ENCODE measurements at regions not wholly inside any gene's neighbourhood (a gene's known extent, or its start where the extent isn't known, plus 50 kb on each side); places are given as distances from the start of the nearest gene placed in this dataset.
"Not testable (repeated sequence)": the region's sequence is repeated elsewhere in the genome, so short reads cannot be mapped to it uniquely, and the experiment has no call there.

DNA sequence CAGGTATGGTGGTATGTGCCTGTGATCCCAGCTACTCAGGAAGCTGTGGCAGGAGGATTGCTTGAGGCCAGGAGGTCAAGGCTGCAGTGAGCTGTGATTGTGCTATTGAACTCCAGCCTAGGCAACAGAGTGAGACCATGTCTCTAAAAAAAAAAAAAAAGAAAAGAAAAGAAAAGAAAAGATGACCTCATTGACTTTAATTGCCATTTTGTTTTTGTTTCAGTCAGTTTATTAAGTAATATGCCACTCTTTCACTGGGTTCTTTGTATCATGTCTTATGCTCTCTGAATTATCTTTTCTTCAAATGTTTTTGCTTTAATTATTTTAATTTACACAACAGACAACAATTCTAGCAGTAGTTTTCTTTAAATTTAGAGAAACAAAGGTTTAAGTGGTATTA, 293.8 kb downstream of the TSHZ3 start:
- in situ Hi-C loops (cut with MboI; ENCODE audit: low sequenced_read_pairs) = no loop called here
- no peaks in the 10 kb centered on the region for H3K36me3 ChIP-seq (replicated peaks)
- H3K9me3 ChIP-seq = no peaks in the 10 kb centered on the region
- no peak for DNase-seq (ENCODE audit: low spot score in 2 of 2)
- H3K27me3 ChIP-seq (ENCODE audit: low read depth) = no peaks in the 10 kb centered on the region
- no peak overlapping the region for H3K4me3 ChIP-seq
- H3K4me1 ChIP-seq = peaks cover 12% of the 10 kb centered on the region

DNA sequence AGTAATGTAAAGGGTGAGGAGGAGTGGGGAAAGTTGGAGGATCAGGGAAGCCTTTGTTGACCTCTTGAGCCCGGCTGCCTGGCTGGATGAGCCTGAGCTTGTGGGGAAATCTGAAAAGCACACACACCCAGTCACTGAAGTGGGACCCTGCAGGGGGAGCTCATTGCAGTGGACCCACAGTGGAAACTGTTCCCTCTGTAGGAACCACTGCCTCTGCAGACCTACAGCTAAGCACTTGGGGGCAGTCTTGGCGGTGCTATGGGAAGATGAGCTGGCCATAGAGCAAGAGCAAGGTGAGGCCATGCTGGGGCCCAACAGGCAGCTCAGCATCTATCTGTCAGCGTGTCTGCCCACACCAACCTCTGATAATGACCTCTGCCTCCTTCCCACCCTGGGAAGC, 294.8 kb downstream of the TSHZ3 start:
- peak; percentile 21 to 65 for DNase-seq (ENCODE audit: low spot score in 2 of 2)
- Histone ChIP-seq H3K4me3 (no peak overlapping the region), H3K27me3 (ENCODE audit: low read depth) (no peaks in the 10 kb centered on the region), H3K36me3 (replicated peaks) (no peaks in the 10 kb centered on the region), H3K9me3 (no peaks in the 10 kb centered on the region), H3K4me1 (peaks cover 7% of the 10 kb centered on the region)
- in situ Hi-C loops (cut with MboI; ENCODE audit: low sequenced_read_pairs) = no loop called here

DNA sequence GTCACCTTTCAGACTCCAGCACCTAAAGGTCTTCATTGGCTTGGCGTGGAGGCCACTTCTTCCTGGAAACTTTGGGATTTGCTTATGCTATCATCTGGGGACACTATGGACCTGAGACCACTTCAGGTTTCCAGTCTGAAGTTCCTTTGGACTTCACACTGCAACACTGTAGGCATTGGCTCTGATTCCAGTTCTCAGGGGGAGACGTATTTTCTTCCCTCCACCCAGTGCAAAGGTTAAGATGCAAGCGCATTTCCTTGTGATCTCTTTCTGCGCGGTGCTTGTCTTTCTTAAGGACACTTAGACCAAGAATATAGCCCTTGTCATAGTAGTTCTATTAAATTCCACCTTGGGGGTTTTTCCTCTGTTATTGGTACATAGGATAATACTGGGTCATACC, 299.8 kb downstream of the TSHZ3 start:
- Histone ChIP-seq H3K27me3 (ENCODE audit: low read depth) (no peaks in the 10 kb centered on the region), H3K4me3 (no peak overlapping the region), H3K4me1 (no peaks in the 10 kb centered on the region), H3K9me3 (no peaks in the 10 kb centered on the region), H3K36me3 (replicated peaks) (no peaks in the 10 kb centered on the region)
- in situ Hi-C loops (cut with MboI; ENCODE audit: low sequenced_read_pairs) = no loop called here
- DNase-seq (ENCODE audit: low spot score in 2 of 2) = no peak

DNA sequence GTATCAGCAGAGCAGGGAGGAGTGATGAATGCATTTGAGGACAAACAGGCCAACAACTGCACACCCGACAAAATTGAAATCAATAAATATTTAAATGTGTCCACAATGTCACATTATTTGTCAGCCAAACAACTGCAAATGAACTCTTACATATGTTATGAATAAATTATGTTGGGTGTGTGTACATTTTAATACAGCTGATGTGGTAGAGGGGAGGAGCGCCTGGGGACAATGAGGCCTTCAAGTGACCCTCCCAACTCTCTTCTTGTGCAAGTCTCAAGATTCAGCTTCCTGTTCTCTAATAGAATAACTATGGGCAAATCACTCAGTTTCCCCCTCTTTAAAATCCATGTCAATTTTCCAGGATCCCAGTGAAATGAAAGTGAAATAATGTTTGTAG, 303.2 kb downstream of the TSHZ3 start:
- DNase-seq (ENCODE audit: low spot score in 2 of 2) = no peak
- in situ Hi-C loops (cut with MboI; ENCODE audit: low sequenced_read_pairs) = no loop called here
- H3K9me3 ChIP-seq = no peaks in the 10 kb centered on the region
- H3K4me1 ChIP-seq = no peaks in the 10 kb centered on the region
- peaks cover 3% of the 10 kb centered on the region; the same call in 1 of the 2 replicates for H3K27me3 ChIP-seq (ENCODE audit: low read depth)
- no peak overlapping the region for H3K4me3 ChIP-seq
- H3K36me3 ChIP-seq (replicated peaks) = no peaks in the 10 kb centered on the region

DNA sequence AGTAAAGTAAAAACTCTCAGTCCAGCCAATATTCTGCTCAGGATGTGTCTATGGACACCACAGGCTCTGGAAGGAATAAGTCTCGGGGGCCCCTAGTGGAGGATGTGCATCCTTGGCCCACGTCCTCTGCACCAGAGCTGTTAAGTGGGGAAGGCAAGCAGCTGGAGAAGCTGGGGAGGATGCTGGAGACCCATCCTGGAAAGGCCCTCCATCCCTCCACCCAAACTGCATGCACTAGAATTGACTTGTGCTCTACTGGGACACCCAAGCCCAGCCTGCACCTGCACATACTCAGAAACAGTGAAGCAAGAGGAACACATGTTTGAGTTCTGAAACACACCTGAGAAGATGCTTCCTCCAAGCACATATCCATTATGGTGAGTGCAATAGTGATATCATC, 307.8 kb downstream of the TSHZ3 start:
- H3K36me3 ChIP-seq (replicated peaks) = no peaks in the 10 kb centered on the region
- no peak overlapping the region for H3K4me3 ChIP-seq
- H3K4me1 ChIP-seq = no peaks in the 10 kb centered on the region
- H3K27me3 ChIP-seq (ENCODE audit: low read depth) = peaks cover 3% of the 10 kb centered on the region; the same call in 1 of the 2 replicates
- no peak for DNase-seq (ENCODE audit: low spot score in 2 of 2)
- in situ Hi-C loops (cut with MboI; ENCODE audit: low sequenced_read_pairs) = no loop called here
- H3K9me3 ChIP-seq = no peaks in the 10 kb centered on the region

DNA sequence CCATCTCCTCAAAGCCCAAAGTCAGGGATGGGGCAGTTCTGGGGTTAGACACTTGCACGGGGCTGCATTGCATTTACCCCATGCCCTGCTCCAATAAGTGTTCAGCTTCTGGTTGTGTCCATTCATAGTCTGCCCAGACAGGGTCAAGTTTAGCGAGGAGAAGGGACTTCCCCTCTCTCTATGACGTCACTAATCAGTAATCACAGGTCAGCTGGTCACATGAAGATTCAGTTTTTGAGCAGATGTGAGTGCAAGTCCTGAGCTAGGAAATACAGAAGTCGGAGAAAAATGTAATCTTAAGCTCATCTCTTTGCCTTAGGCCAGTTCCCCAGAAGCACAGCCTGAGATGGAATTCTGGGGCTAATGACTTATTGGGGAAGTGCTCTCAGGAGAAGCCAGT, 310.1 kb downstream of the TSHZ3 start:
- in situ Hi-C loops (cut with MboI; ENCODE audit: low sequenced_read_pairs) = no loop called here
- Histone ChIP-seq H3K4me1 (no peaks in the 10 kb centered on the region), H3K9me3 (no peaks in the 10 kb centered on the region), H3K4me3 (no peak overlapping the region), H3K27me3 (ENCODE audit: low read depth) (peaks cover 3% of the 10 kb centered on the region; the same call in 1 of the 2 replicates), H3K36me3 (replicated peaks) (no peaks in the 10 kb centered on the region)
- DNase-seq (ENCODE audit: low spot score in 2 of 2) = no peak

DNA sequence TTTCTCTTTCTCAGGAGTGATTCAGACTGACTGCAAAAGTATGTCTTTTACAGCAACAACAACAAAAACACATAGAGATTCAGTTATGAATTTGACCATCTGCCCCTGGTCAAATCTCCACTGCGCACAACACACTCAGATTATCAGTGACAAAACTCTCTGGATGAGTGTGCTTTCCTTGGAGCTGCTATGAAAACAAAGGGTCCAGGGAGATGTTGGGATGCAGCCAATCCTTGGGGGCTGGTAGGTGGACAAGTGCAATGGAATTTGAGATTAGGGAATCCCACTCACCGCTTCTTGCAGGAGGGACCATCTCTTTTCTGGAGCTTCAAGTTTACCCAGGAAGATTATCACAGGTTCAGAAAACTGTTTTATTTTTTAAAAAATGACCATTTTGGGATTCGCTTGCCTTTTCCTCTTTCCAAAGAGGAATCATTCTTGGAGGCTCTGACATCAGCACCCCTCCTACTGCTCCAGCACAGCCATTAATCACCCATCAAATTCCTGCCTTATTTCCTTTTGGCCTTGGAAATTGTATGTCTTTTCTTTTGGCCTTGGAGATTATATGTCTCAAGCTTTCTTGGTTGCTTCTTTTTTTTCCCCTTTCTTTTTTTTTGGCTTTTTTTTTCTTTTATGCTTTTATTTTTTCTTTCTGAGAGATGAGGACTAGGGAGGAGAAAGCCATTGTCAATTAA, 311.8 kb downstream of the TSHZ3 start:
- Histone ChIP-seq H3K4me3 (no peak overlapping the region), H3K9me3 (no peaks in the 10 kb centered on the region), H3K4me1 (no peaks in the 10 kb centered on the region), H3K27me3 (ENCODE audit: low read depth) (0 out of 2 replicates have a peak, but pooled peaks cover 3% of the 10 kb centered on the region), H3K36me3 (replicated peaks) (no peaks in the 10 kb centered on the region)
- no peak for DNase-seq (ENCODE audit: low spot score in 2 of 2)
- in situ Hi-C loops (cut with MboI; ENCODE audit: low sequenced_read_pairs) = no loop called here

DNA sequence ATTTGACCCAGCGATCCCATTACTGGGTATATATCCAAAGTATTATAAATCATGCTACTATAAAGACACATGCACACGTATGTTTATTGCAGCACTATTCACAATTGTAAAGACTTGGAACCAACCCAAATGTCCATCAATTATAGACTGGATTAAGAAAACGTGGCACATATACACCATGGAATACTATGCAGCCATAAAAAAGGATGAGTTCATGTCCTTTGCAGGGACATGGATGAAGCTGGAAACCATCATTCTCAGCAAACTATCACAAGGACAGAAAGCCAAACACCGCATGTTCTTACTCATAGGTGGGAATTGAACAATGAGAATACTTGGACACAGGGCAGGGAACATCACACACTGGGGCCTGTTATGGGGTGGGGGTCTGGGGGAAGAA, 317.8 kb downstream of the TSHZ3 start:
- in situ Hi-C loops (cut with MboI; ENCODE audit: low sequenced_read_pairs); H3K4me3 ChIP-seq; H3K9me3 ChIP-seq; H3K27me3 ChIP-seq (ENCODE audit: low read depth); H3K36me3 ChIP-seq (replicated peaks); DNase-seq (ENCODE audit: low spot score in 2 of 2); H3K4me1 ChIP-seq: not testable (repeated sequence)

DNA sequence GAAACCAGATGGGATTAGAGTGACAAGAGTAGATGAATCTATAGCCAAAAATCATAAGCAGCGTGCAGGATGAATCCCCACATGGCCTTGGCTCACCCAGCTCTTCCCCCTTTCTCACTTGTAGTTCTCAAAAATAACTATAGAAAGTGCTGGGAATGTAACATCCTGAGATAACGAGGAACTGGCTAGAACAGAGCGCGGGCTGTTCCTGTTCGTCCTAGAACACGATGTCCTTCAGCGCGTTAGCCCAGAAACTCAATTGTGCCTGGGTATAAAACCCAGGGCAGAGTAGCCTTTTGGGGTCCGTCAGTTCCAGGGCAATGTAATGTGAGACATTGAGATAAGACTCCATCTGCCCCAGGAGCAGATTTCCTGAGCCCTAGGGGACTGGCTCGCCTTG, 326.2 kb downstream of the TSHZ3 start:
- H3K36me3 ChIP-seq (replicated peaks) = no peaks in the 10 kb centered on the region
- in situ Hi-C loops (cut with MboI; ENCODE audit: low sequenced_read_pairs) = no loop called here
- no peak for DNase-seq (ENCODE audit: low spot score in 2 of 2)
- H3K9me3 ChIP-seq = no peaks in the 10 kb centered on the region
- no peak overlapping the region for H3K4me3 ChIP-seq
- H3K27me3 ChIP-seq (ENCODE audit: low read depth) = no peaks in the 10 kb centered on the region
- no peaks in the 10 kb centered on the region for H3K4me1 ChIP-seq

DNA sequence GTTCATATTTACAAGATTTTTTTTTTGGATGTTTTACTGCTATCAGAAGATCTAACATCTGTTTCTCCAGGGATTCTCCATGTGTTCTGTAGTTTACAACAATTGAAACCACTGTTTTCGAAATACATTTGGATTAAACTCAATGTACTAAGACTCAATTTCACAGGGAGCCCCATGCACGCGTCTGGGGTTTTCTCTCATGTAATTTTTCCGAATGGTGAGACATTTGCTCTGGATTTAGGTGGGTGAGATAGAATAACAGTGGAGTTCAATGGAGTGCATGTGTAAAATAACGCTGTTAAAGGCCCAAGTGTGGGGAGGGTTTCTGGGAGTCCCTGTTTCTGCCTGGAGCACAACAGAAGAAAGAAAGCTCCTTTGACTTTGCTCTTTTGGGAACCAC, 330.3 kb downstream of the TSHZ3 start:
- Histone ChIP-seq H3K4me1 (no peaks in the 10 kb centered on the region), H3K9me3 (no peaks in the 10 kb centered on the region)

DNA sequence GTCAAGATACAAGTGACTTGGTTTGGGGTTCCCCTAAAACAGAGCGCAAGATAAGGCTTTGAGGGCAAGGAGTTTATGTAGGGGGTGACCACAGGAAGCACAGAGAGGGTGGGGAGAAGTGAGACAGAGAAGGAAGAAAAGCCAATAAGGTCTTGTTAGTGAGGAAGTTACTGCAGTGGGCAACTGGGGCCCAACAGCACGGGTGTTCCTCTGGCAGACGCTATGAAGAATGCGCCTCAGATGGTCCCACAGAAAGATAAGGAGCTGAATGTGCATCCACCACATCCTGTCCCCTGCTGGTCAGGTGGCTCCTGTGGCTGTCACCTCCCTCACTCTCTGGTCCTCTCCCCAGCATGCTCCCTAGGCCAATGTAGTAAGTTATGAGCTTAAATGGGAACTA, 333.5 kb downstream of the TSHZ3 start:
- H3K27me3 ChIP-seq (ENCODE audit: low read depth) = no peaks in the 10 kb centered on the region
- no peaks in the 10 kb centered on the region for H3K4me1 ChIP-seq
- no peak for DNase-seq (ENCODE audit: low spot score in 2 of 2)
- H3K9me3 ChIP-seq = no peaks in the 10 kb centered on the region
- in situ Hi-C loops (cut with MboI; ENCODE audit: low sequenced_read_pairs) = no loop called here
- no peaks in the 10 kb centered on the region for H3K36me3 ChIP-seq (replicated peaks)
- H3K4me3 ChIP-seq = no peak overlapping the region

More for the DNA sequence above, 330.3 kb downstream of the TSHZ3 start:
- Histone ChIP-seq H3K36me3 (replicated peaks) (no peaks in the 10 kb centered on the region), H3K27me3 (ENCODE audit: low read depth) (no peaks in the 10 kb centered on the region), H3K4me3 (no peak overlapping the region)
- in situ Hi-C loops (cut with MboI; ENCODE audit: low sequenced_read_pairs) = no loop called here
- DNase-seq (ENCODE audit: low spot score in 2 of 2) = no peak

DNA sequence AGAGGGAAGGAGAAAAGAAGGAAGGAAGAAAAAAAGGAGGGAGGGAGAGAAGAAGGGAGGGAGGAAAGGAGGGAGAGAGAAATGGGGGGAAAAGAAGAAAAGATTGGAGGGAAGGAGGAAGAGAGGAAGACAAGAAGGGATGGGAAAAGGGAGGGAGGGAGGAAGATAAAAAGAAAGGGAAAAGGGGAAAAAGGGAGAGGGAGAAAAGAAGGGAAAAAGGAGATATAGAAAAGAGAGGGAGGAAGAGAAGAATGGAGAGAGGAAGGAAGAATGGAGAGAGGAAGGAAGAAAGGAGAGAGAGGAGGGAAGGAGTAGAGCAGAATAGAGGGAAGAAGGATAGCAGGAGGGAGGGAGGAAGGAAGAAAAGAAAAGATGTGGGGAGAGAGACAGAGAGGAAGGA, 334.6 kb downstream of the TSHZ3 start:
- Histone ChIP-seq H3K4me1 (no peaks in the 10 kb centered on the region), H3K36me3 (replicated peaks) (no peaks in the 10 kb centered on the region), H3K9me3 (no peaks in the 10 kb centered on the region), H3K27me3 (ENCODE audit: low read depth) (no peaks in the 10 kb centered on the region), H3K4me3 (no peak overlapping the region)
- in situ Hi-C loops (cut with MboI; ENCODE audit: low sequenced_read_pairs) = no loop called here
- no peak for DNase-seq (ENCODE audit: low spot score in 2 of 2)

DNA sequence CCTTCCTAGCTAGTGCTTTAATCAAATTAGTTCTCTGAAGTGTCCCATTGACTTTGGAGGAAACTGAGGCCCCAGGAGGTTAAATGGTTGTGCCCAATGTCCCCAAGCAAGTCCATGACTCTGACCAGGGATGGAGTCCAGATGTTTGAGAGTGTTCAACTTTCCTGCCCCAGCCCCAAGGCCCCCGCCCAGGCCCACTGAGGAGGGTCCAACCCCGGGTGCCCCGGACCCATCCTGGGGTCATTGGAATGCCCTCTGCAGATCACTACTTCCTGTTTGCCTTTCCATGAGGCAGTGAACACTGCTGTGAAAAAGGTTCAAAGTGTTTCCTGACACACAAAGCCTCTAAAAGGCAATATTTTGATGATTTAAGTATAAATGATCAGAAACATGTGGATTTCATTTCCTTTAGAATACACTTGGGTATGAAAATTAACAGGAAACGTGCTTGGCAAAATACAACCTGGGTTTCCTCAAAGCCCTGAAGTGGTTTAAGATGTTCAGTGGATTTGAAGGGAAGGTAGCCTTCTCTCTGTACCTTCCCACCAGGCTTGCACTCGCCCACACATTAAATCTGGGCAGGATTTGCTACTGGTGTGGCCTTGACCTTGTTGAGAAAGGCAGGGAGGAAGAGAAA, 335.7 kb downstream of the TSHZ3 start:
- no peaks in the 10 kb centered on the region for H3K27me3 ChIP-seq (ENCODE audit: low read depth)
- H3K36me3 ChIP-seq (replicated peaks) = no peaks in the 10 kb centered on the region
- no peaks in the 10 kb centered on the region for H3K9me3 ChIP-seq
- no peak for DNase-seq (ENCODE audit: low spot score in 2 of 2)
- no peak overlapping the region for H3K4me3 ChIP-seq
- H3K4me1 ChIP-seq = no peaks in the 10 kb centered on the region
- in situ Hi-C loops (cut with MboI; ENCODE audit: low sequenced_read_pairs) = no loop called here

DNA sequence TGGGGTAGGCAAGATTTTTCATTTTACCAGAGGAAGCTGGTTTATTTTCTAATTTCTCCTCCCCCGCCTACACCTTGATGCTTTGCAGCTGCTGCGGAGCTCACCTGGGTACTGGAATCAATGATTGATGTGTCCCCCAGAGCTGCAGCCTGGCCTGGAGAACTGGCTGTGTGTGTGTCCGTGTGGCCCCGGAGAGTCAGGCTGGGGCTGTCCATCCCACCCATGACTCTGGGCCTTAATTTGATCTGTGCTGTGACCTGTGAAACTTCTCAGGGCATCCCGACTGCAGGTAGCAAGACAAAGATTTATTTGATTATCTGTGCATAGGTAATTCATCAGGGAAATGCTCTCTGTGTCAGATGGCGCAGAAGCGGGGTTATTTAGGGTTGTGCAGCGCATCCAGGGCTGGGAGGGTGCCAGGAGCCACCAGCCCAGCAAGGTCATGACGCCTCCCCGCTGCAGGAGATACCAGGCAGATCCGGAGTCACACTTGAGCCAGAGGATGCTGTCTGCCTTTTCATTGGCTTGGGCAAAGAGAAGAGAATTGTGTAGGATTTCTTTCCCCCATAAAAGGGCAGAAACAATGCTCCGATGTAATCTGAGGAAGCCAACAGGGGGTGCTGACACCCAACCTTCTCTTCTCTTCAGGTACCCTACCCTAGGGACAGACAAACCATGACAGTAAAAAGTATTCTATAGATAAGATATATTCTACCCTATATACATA, 346.6 kb downstream of the TSHZ3 start:
- no peak for DNase-seq (ENCODE audit: low spot score in 2 of 2)
- in situ Hi-C loops (cut with MboI; ENCODE audit: low sequenced_read_pairs) = no loop called here
- Histone ChIP-seq H3K27me3 (ENCODE audit: low read depth) (no peaks in the 10 kb centered on the region), H3K9me3 (no peaks in the 10 kb centered on the region), H3K4me1 (no peaks in the 10 kb centered on the region), H3K36me3 (replicated peaks) (no peaks in the 10 kb centered on the region), H3K4me3 (no peak overlapping the region)
